Right ventricle myocardium inferior (tissue), 1 donor: ENCODE measurements at regions not wholly inside any gene's neighbourhood (a gene's known extent, or its start where the extent isn't known, plus 50 kb on each side); places are given as distances from the start of the nearest gene placed in this dataset.

Experiments
- ATAC-seq: fragments of 200-7000 bp; cut with Tn5 transposase; one replicate; pipeline ENCODE4 v1.9.1; 2020; ENCODE audit warnings: mild to moderate bottlenecking, moderate library complexity
- DNase-seq: peaks from one replicate; pipeline ENCODE4 v3.0.0; 2021; ENCODE audit errors: missing footprints
- intact Hi-C: fragments of 100-400 bp; cut with DNase I; formaldehyde crosslinking; loops from one replicate; pipeline ENCODE4 v1.11.0; 2022
- donor health status: DM: no; HTN: yes; CAD: no; lungs with severe emphysema.

GRCh38 chr6:165939047-165939446 lies 228.6 kb downstream of the TBXT start:
- DNase-seq, result no peak
- ATAC-seq, result no peak
- intact Hi-C loops, result no loop called here

- DNase-seq (no peak), ATAC-seq (no peak)
- intact Hi-C loops, result no loop called here
Measured at GRCh38 chr6:165937564-165938358, 229.9 kb downstream of the TBXT start.

- ATAC-seq (no peak), DNase-seq (no peak)
- intact Hi-C loops, result no loop called here
Measured at GRCh38 chr6:165936660-165937059, 231.0 kb downstream of the TBXT start.

- intact Hi-C loops, result no loop called here
- no peak for ATAC-seq
- no peak for DNase-seq
Measured at GRCh38 chr6:165936096-165936495, 231.6 kb downstream of the TBXT start.

GRCh38 chr6:165931675-165932074 lies 236.0 kb downstream of the TBXT start:
- ATAC-seq (peak; percentile 14), DNase-seq (no peak)
- intact Hi-C loops, result no loop called here

- no peak for ATAC-seq
- intact Hi-C loops, result no loop called here
- no peak for DNase-seq
Measured at GRCh38 chr6:165930668-165931214, 236.9 kb downstream of the TBXT start.

GRCh38 chr6:165929607-165930006 lies 238.0 kb downstream of the TBXT start:
- DNase-seq (no peak), ATAC-seq (no peak)
- intact Hi-C loops, result no loop called here

- intact Hi-C loops, result no loop called here
- DNase-seq, result no peak
- ATAC-seq, result peak; percentile 60
Measured at GRCh38 chr6:165926378-165926777, 241.3 kb downstream of the TBXT start.

GRCh38 chr6:165925474-165926156 lies 242.0 kb downstream of the TBXT start:
- intact Hi-C loops, result no loop called here
- ATAC-seq (no peak), DNase-seq (no peak)

- DNase-seq (no peak), ATAC-seq (no peak)
- intact Hi-C loops, result no loop called here
Measured at GRCh38 chr6:165922309-165922794, 245.3 kb downstream of the TBXT start.

- DNase-seq (no peak), ATAC-seq (no peak)
- intact Hi-C loops, result no loop called here
Measured at GRCh38 chr6:165920896-165921671, 246.6 kb downstream of the TBXT start.

- intact Hi-C loops, result no loop called here
- no peak for ATAC-seq
Measured at GRCh38 chr6:165917576-165917975, 250.1 kb downstream of the TBXT start.

GRCh38 chr6:165915022-165915770 lies 252.2 kb upstream of the PDE10A start:
- intact Hi-C loops, result no loop called here
- no peak for DNase-seq

More at GRCh38 chr6:165917576-165917975, 250.1 kb downstream of the TBXT start:
- DNase-seq, result no peak

GRCh38 chr6:165913676-165914570 lies 250.9 kb upstream of the PDE10A start:
- DNase-seq (no peak), ATAC-seq (no peak)
- intact Hi-C loops, result no loop called here

More at GRCh38 chr6:165915022-165915770, 252.2 kb upstream of the PDE10A start:
- no peak for ATAC-seq

GRCh38 chr6:165910184-165910966 lies 247.3 kb upstream of the PDE10A start:
- intact Hi-C loops, result no loop called here

GRCh38 chr6:165906736-165907135 lies 243.7 kb upstream of the PDE10A start:
- no peak for ATAC-seq
- intact Hi-C loops, result no loop called here
- DNase-seq, result no peak

More at GRCh38 chr6:165910184-165910966, 247.3 kb upstream of the PDE10A start:
- no peak for DNase-seq
- ATAC-seq, result no peak

GRCh38 chr6:165905744-165906143 lies 242.7 kb upstream of the PDE10A start:
- no peak for ATAC-seq
- intact Hi-C loops, result no loop called here
- no peak for DNase-seq
